ENCODE measurements at regions not wholly inside any gene's neighbourhood (a gene's known extent, or its start where the extent isn't known, plus 50 kb on each side); places are given as distances from the start of the nearest gene placed in this dataset.
"Not testable (repeated sequence)": the region's sequence is repeated elsewhere in the genome, so short reads cannot be mapped to it uniquely, and the experiment has no call there.

GRCh38 chr3:89714237-89714636 lies 606.8 kb downstream of the EPHA3 start:
- Histone ChIP-seq H3K9ac (ENCODE audit: insufficient read depth in 1 of 2, low read length in 2 of 2) (no peak overlapping the region), H3K27me3 (ENCODE audit: control insufficient read depth in 3 of 3, insufficient read depth in 3 of 3, low read length in 2 of 3) (no peaks in the 10 kb centered on the region), H3K36me3 (ENCODE audit: control insufficient read depth in 4 of 4, insufficient read depth in 4 of 4, low read length in 4 of 4) (no peaks in the 10 kb centered on the region), H3K9me3 (ENCODE audit: control insufficient read depth in 4 of 4, insufficient read depth in 3 of 4, low read length in 3 of 4) (peaks cover 0 to 2% (median 0%) of the 10 kb centered on the region in 4 donors), H3K4me3 (no peak overlapping the region), H3K27ac (ENCODE audit: low read depth in 1 of 2, low read length in 1 of 2) (no peak overlapping the region), H3K4me1 (ENCODE audit: control insufficient read depth in 5 of 5, insufficient read depth in 5 of 5, low read length in 5 of 5) (no peaks in the 10 kb centered on the region)
- TF ChIP-seq CTCF (IDR thresholded peaks at IDR 0.05; ENCODE audit: control extremely low read depth, extremely low read depth), result no peak
- 29 to 42% methylated on average over 1 of the region's 1 CpG for WGBS, 2 donors
- DNase-seq (no peak), ATAC-seq (ENCODE audit: insufficient read depth, low FRiP score) (no peak)

GRCh38 chr3:89740080-89740880 lies 632.9 kb downstream of the EPHA3 start:
- no peaks in the 10 kb centered on the region for H3K9me3 ChIP-seq (ENCODE audit: control insufficient read depth in 4 of 4, insufficient read depth in 3 of 4, low read length in 3 of 4)
- WGBS, 2 donors, result 66 to 81% methylated on average over 1 of the region's 1 CpG
- H3K36me3 ChIP-seq (ENCODE audit: control insufficient read depth in 4 of 4, insufficient read depth in 4 of 4, low read length in 4 of 4), result no peaks in the 10 kb centered on the region
- ATAC-seq (ENCODE audit: insufficient read depth, low FRiP score) (no peak), DNase-seq (no peak)
- H3K9ac ChIP-seq (ENCODE audit: insufficient read depth in 1 of 2, low read length in 2 of 2), result no peak overlapping the region
- H3K27me3 ChIP-seq (ENCODE audit: control insufficient read depth in 3 of 3, insufficient read depth in 3 of 3, low read length in 2 of 3), result no peaks in the 10 kb centered on the region
- no peak for TF ChIP-seq CTCF (IDR thresholded peaks at IDR 0.05; ENCODE audit: control extremely low read depth, extremely low read depth)
- no peak overlapping the region for H3K27ac ChIP-seq (ENCODE audit: low read depth in 1 of 2, low read length in 1 of 2)
- H3K4me3 ChIP-seq, result no peak overlapping the region
- no peaks in the 10 kb centered on the region for H3K4me1 ChIP-seq (ENCODE audit: control insufficient read depth in 5 of 5, insufficient read depth in 5 of 5, low read length in 5 of 5)

- Histone ChIP-seq H3K9me3 (ENCODE audit: control insufficient read depth in 4 of 4, insufficient read depth in 3 of 4, low read length in 3 of 4) (no peaks in the 10 kb centered on the region), H3K9ac (ENCODE audit: insufficient read depth in 1 of 2, low read length in 2 of 2) (no peak overlapping the region), H3K4me1 (ENCODE audit: control insufficient read depth in 5 of 5, insufficient read depth in 5 of 5, low read length in 5 of 5) (no peaks in the 10 kb centered on the region), H3K27ac (ENCODE audit: low read depth in 1 of 2, low read length in 1 of 2) (no peak overlapping the region), H3K4me3 (no peak overlapping the region), H3K27me3 (ENCODE audit: control insufficient read depth in 3 of 3, insufficient read depth in 3 of 3, low read length in 2 of 3) (no peaks in the 10 kb centered on the region), H3K36me3 (ENCODE audit: control insufficient read depth in 4 of 4, insufficient read depth in 4 of 4, low read length in 4 of 4) (no peaks in the 10 kb centered on the region)
- no peak for DNase-seq
- ATAC-seq (ENCODE audit: insufficient read depth, low FRiP score), result no peak
- TF ChIP-seq CTCF (IDR thresholded peaks at IDR 0.05; ENCODE audit: control extremely low read depth, extremely low read depth), result no peak
Measured at GRCh38 chr3:89740881-89741177, 633.4 kb downstream of the EPHA3 start.

- no peaks in the 10 kb centered on the region for H3K9me3 ChIP-seq (ENCODE audit: control insufficient read depth in 4 of 4, insufficient read depth in 3 of 4, low read length in 3 of 4)
- no peak overlapping the region for H3K4me3 ChIP-seq
- H3K27me3 ChIP-seq (ENCODE audit: control insufficient read depth in 3 of 3, insufficient read depth in 3 of 3, low read length in 2 of 3), result no peaks in the 10 kb centered on the region
- no peak for TF ChIP-seq CTCF (IDR thresholded peaks at IDR 0.05; ENCODE audit: control extremely low read depth, extremely low read depth)
- no peaks in the 10 kb centered on the region for H3K36me3 ChIP-seq (ENCODE audit: control insufficient read depth in 4 of 4, insufficient read depth in 4 of 4, low read length in 4 of 4)
- DNase-seq (no peak), ATAC-seq (ENCODE audit: insufficient read depth, low FRiP score) (no peak)
- H3K9ac ChIP-seq (ENCODE audit: insufficient read depth in 1 of 2, low read length in 2 of 2), result no peak overlapping the region
- H3K4me1 ChIP-seq (ENCODE audit: control insufficient read depth in 5 of 5, insufficient read depth in 5 of 5, low read length in 5 of 5), result no peaks in the 10 kb centered on the region
- H3K27ac ChIP-seq (ENCODE audit: low read depth in 1 of 2, low read length in 1 of 2), result no peak overlapping the region
- 94 to 97% methylated on average over 2 of the region's 2 CpGs for WGBS, 2 donors
Measured at GRCh38 chr3:89742546-89742945, 635.1 kb downstream of the EPHA3 start.

GRCh38 chr3:89747541-89748278 lies 640.3 kb downstream of the EPHA3 start:
- H3K9ac ChIP-seq (ENCODE audit: insufficient read depth in 1 of 2, low read length in 2 of 2); H3K27me3 ChIP-seq (ENCODE audit: control insufficient read depth in 3 of 3, insufficient read depth in 3 of 3, low read length in 2 of 3); H3K36me3 ChIP-seq (ENCODE audit: control insufficient read depth in 4 of 4, insufficient read depth in 4 of 4, low read length in 4 of 4); H3K4me1 ChIP-seq (ENCODE audit: control insufficient read depth in 5 of 5, insufficient read depth in 5 of 5, low read length in 5 of 5); H3K9me3 ChIP-seq (ENCODE audit: control insufficient read depth in 4 of 4, insufficient read depth in 3 of 4, low read length in 3 of 4); H3K4me3 ChIP-seq; H3K27ac ChIP-seq (ENCODE audit: low read depth in 1 of 2, low read length in 1 of 2); ATAC-seq (ENCODE audit: insufficient read depth, low FRiP score); DNase-seq: not testable (repeated sequence)
- WGBS, 2 donors, result 90 to 94% methylated on average over 23 to 24 of the region's 24 CpGs
